AG04449 (cell line): ENCODE measurements at regions not wholly inside any gene's neighbourhood (a gene's known extent, or its start where the extent isn't known, plus 50 kb on each side); places are given as distances from the start of the nearest gene placed in this dataset.

Experiments used
- CTCF ChIA-PET: fragments of 350-600 bp; formaldehyde crosslinking; extraction: SDS; loops from one replicate; lab custom pipeline; 2021; ENCODE audit warnings: antibody characterized with exemption; lab: Yijun Ruan, JAX
- POLR2A ChIA-PET: fragments of 400-600, 350-600 bp; formaldehyde crosslinking; extraction: SDS; loops from one replicate; lab custom pipeline; 2020; ENCODE audit warnings: antibody characterized with exemption, inconsistent platforms; lab: Yijun Ruan, JAX
- DNase-seq: peaks from one replicate; pipeline ENCODE4 v3.0.0-alpha.2; 2010; ENCODE audit warnings: low read depth, low spot score
- H3K4me3 ChIP-seq: 2 replicates; pipeline ENCODE4 v1.5.1; 2011; ENCODE audit warnings: low read depth, mild to moderate bottlenecking, control low read depth, low read length
- TF ChIP-seq, protein P1 (sequence below): IDR thresholded peaks from one replicate; pipeline ENCODE4 v1.5.1; 2011; ENCODE audit warnings: mild to moderate bottlenecking, moderate library complexity, low read length, control low read depth, inconsistent platforms; ENCODE audit not compliant: insufficient read depth; ENCODE audit errors: missing control alignments

DNA sequence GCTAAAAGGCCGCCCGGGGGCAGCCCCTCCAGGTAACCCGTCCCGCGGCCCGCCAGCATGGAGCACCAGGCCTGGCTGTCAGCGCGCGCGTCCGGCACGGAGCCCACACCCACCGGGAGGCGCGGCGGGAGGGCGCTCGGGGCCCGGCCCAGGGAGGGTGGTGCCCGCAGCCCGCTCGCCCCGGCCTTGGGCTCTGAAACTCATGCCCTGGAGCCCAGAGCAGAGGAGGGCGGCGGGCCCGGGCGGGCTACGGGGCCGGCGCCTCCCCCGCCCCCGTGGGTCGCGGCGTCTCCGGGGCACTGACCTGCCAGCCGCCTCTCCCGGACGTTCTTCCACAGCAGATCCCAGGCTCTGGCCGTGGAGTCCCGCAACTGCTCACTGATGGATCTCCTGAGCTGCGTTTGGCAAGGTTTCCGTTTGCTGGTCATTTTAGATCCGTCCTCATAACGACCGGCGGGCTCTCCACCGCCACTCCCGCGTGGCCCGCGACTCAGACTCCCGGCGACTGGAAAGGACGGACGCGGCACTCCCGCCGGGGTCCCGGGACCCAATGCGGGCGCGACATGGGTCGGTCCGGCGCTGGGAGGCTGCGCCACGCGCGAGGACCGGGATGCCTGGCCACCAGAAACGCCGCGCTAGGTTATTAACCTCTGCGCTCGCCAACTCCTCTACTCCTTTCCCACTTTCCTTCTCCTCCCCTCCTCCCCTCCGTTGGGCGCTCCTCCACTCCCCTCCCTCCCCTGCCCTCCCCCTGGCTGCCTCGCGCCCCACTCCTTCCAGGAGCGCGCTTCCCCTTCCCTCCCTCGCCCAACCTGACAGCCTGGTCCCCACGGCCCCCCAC, 64.7 kb upstream of the STARD13 start:
- ChIA-PET CTCF (interaction anchor here (1.4 kb wide), 1 partner anchor 21 kb away, joined by 3 read pairs; no protein-coding TSS in a partner anchor), POLR2A (no interaction called here)
- DNase-seq = no peak
- TF ChIP-seq, protein P1, sequence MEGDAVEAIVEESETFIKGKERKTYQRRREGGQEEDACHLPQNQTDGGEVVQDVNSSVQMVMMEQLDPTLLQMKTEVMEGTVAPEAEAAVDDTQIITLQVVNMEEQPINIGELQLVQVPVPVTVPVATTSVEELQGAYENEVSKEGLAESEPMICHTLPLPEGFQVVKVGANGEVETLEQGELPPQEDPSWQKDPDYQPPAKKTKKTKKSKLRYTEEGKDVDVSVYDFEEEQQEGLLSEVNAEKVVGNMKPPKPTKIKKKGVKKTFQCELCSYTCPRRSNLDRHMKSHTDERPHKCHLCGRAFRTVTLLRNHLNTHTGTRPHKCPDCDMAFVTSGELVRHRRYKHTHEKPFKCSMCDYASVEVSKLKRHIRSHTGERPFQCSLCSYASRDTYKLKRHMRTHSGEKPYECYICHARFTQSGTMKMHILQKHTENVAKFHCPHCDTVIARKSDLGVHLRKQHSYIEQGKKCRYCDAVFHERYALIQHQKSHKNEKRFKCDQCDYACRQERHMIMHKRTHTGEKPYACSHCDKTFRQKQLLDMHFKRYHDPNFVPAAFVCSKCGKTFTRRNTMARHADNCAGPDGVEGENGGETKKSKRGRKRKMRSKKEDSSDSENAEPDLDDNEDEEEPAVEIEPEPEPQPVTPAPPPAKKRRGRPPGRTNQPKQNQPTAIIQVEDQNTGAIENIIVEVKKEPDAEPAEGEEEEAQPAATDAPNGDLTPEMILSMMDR = no peak
- H3K4me3 ChIP-seq = peak overlapping the region; percentile 73

DNA sequence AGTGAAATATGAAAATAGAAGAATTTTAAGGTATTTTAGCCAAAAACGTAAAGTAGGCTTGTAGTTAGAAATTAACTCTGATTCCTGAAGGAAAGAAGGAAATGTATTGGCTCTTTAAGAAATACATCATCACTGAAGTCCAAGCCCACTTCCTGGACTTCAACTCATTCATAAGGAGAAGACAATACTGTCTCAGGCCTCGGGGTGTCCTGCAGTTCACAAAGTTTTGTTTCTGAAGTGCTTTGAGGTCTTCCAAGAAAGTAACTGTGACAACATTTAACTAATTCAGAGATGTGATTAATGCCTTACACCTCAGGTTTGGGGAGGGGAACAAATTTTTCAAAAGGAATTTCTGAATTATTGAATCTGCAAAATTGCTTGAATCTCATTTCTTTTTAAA, 65.8 kb upstream of the STARD13 start:
- ChIA-PET POLR2A (no interaction called here), CTCF (no interaction called here)
- no peak for DNase-seq
- H3K4me3 ChIP-seq = no peak overlapping the region
- TF ChIP-seq, protein P1 = no peak

DNA sequence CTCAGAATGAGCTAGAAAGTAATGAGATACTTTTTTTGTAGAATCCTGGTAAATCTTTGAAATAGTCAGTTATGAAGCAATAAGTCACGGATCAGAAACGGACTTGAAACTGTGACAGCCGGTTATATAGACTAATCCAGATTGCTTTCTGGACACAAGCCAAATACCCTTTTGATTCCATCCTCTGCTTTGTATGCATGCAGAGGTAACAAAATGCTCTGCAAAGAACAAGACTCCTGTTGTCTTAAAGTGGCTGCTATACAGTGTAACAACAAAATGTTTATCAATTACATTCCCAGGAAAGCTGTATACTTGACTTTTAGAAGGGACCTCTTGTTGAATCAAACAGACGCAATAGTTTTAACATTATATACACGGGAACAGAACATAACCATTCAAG, 66.5 kb upstream of the STARD13 start:
- H3K4me3 ChIP-seq = no peak overlapping the region
- TF ChIP-seq, protein P1 = no peak
- POLR2A ChIA-PET = no interaction called here
- CTCF ChIA-PET = interaction anchor here (0.6 kb wide), 1 partner anchor 191 kb away, joined by 3 read pairs; no protein-coding TSS in a partner anchor
- DNase-seq = no peak

GRCh38 chr13:33352526-33352925, 67.0 kb upstream of the STARD13 start:
- no peak for DNase-seq
- TF ChIP-seq, protein P1 = no peak
- ChIA-PET CTCF (interaction anchor here (0.6 kb wide), 1 partner anchor 190 kb away, joined by 3 read pairs; no protein-coding TSS in a partner anchor), POLR2A (no interaction called here)
- H3K4me3 ChIP-seq = no peak overlapping the region

DNA sequence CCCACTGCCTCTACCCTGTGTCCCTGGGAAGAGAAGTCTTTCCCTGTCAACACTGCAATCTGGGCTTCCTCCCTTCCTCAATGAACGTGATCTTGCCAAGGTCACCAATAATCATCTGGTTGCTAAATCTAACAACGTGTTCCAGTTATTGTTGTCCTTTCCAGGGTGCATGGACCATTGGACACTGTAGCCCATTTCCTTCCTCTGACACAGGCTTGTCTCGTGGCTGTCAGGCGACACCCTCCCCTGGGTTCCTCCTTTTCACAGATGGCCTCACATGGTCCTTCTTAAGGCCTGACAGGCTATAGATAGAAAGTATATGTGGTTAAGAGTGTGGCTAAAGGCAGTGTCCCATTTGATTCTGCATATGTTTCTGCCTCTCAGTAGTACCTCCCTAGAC, 67.7 kb upstream of the STARD13 start:
- no peak overlapping the region for H3K4me3 ChIP-seq
- ChIA-PET POLR2A (no interaction called here), CTCF (no interaction called here)
- TF ChIP-seq, protein P1 = no peak
- DNase-seq = no peak

DNA sequence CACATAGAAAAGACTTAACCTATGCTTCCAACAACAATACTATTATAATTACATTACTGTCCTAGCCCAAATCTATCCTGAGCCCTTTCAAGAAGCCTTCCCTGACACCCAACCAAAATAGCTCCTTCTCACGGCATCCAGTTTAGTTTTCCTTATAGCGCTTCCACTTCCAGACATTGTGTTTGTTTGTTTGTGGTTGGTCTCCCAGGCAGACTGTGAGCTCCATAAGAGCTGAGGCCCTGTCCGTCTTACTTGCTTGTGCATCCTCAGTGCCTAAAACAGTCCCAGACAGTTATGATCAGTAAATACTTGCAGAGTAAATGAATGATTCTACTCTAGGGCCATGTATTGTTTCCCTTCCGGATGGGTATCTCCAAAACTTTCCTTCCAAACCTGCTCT, 68.1 kb upstream of the STARD13 start:
- ChIA-PET POLR2A (no interaction called here), CTCF (interaction anchor here (0.9 kb wide), 1 partner anchor 16 kb away, joined by 3 read pairs; no protein-coding TSS in a partner anchor)
- H3K4me3 ChIP-seq = no peak overlapping the region
- TF ChIP-seq, protein P1 = no peak
- no peak for DNase-seq
